HFFc6 (cell line): ENCODE measurements at regions not wholly inside any gene's neighbourhood (a gene's known extent, or its start where the extent isn't known, plus 50 kb on each side); places are given as distances from the start of the nearest gene placed in this dataset.

Source experiments
- DNase-seq: peaks from one replicate; pipeline ENCODE4 v3.0.0-alpha.2; 2018
- H3K27ac Mint-ChIP-seq: 2 replicates; pipeline ENCODE4 v1.8.0; 2020; ENCODE audit warnings: mild to moderate bottlenecking, mixed read lengths
- H3K27me3 Mint-ChIP-seq: 2 replicates; pipeline ENCODE4 v1.8.0; 2021; ENCODE audit warnings: mild to moderate bottlenecking, moderate library complexity, mixed read lengths; ENCODE audit not compliant: insufficient read depth
- H3K36me3 Mint-ChIP-seq: 2 replicates; pipeline ENCODE4 v1.8.0; 2021; ENCODE audit warnings: low read depth, mixed read lengths
- H3K4me1 Mint-ChIP-seq: 2 replicates; pipeline ENCODE4 v1.8.0; 2020; ENCODE audit warnings: low read depth, mixed read lengths
- H3K4me3 Mint-ChIP-seq: 2 replicates; pipeline ENCODE4 v1.8.0; 2020; ENCODE audit warnings: mild to moderate bottlenecking, moderate library complexity, mixed read lengths
- H3K9me3 Mint-ChIP-seq: 2 replicates; pipeline ENCODE4 v1.8.0; 2020; ENCODE audit warnings: mild to moderate bottlenecking, mixed read lengths
- CTCF ChIP-seq: fragments of 200-600 bp; sonication (generic); IDR thresholded peaks from 2 replicates; pipeline ENCODE4 v1.5.0; 2021; ENCODE audit warnings: antibody characterized with exemption, mild to moderate bottlenecking

DNA sequence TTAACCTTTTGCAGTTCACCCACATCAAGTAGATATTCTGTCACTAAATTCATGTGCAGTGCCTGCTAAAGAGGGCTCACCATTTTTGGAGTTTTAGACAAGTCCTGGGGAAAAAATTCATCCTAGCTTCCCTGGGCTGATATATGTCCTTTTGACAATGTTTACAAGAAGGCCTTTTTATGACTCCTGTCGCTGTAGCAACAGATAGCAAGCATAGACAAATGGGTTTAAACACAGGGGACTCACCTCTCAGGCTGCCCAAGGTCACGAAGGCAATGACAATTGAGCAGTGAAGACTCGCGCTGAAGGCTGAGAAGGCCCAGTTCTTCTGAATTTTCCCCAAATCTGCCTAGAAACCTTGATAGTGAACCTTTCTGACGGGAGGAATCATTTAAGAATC lies 150.7 kb upstream of the CPM start:
- Mint-ChIP-seq H3K9me3 (no peaks in the 10 kb centered on the region), H3K4me3 (no peak overlapping the region)

DNA sequence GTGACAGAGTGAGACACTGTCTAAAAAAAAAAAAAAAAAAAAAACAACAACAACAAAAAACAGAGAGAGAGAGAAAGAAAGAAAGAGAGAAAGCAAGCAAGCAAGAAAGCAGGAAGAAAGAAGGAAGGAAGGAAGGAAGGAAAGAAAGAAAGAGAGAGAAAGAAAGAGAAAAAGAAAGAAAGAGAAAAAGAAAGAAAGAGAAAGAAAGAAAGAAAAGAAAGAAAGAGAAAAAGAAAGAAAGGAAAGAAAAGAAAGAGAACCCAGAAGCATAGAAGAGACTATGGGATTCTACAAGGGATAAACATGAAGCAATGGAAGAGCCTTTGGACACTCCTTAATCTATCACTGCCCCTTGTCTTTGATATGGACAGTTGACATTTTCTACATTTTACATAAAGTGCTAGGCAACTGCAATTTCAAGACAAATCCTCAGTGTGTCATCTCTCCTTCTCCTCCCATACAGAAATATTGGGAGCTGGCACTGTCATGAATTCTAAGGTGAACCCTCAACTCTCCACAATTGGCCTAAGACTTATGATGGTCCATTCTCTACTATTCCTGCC lies 151.9 kb upstream of the CPM start:
- Mint-ChIP-seq H3K4me1 (no peaks in the 10 kb centered on the region), H3K36me3 (no peaks in the 10 kb centered on the region), H3K27me3 (peaks cover 34% of the 10 kb centered on the region), H3K27ac (no peak overlapping the region), H3K4me3 (no peak overlapping the region), H3K9me3 (no peaks in the 10 kb centered on the region)
- DNase-seq: no peak
- TF ChIP-seq CTCF: no peak

More for the DNA sequence above, 150.7 kb upstream of the CPM start:
- DNase-seq: no peak
- Mint-ChIP-seq H3K27me3 (peaks cover 31% of the 10 kb centered on the region), H3K4me1 (no peaks in the 10 kb centered on the region), H3K36me3 (no peaks in the 10 kb centered on the region), H3K27ac (no peak overlapping the region)
- no peak for TF ChIP-seq CTCF

DNA sequence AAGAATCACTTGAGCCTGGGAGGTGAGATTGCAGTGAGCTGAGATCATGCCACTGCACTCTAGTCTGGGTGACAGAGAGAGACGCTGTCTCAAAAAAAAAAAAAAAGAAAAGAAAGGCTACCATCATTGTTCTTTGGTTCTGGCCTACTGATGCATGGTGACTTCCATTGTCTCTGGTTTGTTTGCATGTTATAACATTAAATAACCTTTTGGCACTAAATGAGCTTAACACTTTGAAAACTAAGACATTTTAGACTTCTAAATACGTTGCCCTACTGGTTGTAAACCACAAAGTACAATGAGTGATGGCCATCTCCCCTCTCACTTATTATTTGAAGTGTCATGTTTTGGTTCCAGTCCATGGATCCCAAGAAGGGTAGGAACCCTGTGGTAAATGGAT lies 152.9 kb upstream of the CPM start:
- TF ChIP-seq CTCF: no peak
- no peaks in the 10 kb centered on the region for H3K36me3 Mint-ChIP-seq
- no peak overlapping the region for H3K4me3 Mint-ChIP-seq
- no peaks in the 10 kb centered on the region for H3K9me3 Mint-ChIP-seq
- no peak overlapping the region for H3K27ac Mint-ChIP-seq
- DNase-seq: no peak
- no peaks in the 10 kb centered on the region for H3K4me1 Mint-ChIP-seq
- peaks cover 40% of the 10 kb centered on the region for H3K27me3 Mint-ChIP-seq

DNA sequence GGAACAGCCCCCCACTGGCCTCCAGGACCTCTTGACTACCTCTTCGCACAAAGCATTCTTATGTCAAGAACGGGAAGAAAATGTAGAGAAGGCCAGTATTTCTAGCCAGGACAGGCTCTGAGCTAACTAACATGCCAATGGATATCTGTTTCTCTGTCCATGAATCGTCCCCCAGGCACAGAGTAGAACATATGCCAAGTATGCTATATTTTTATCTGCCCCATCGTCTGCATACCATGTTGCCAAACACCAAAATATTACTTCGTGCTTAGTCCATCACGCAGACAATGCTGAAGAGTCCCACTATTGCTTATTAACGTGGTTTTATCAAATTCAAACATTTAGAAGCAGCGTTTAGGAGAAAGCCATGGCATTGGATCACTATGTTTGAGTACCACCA lies 151.4 kb upstream of the CPSF6 start:
- H3K36me3 Mint-ChIP-seq: no peaks in the 10 kb centered on the region
- no peak for TF ChIP-seq CTCF
- H3K27me3 Mint-ChIP-seq: peaks cover 40% of the 10 kb centered on the region
- no peaks in the 10 kb centered on the region for H3K4me1 Mint-ChIP-seq
- DNase-seq: no peak
- no peaks in the 10 kb centered on the region for H3K9me3 Mint-ChIP-seq
- H3K27ac Mint-ChIP-seq: no peak overlapping the region
- H3K4me3 Mint-ChIP-seq: no peak overlapping the region

- no peak overlapping the region for H3K27ac Mint-ChIP-seq
- no peaks in the 10 kb centered on the region for H3K4me1 Mint-ChIP-seq
- no peak for DNase-seq
- H3K4me3 Mint-ChIP-seq: no peak overlapping the region
- no peak for TF ChIP-seq CTCF
- no peaks in the 10 kb centered on the region for H3K36me3 Mint-ChIP-seq
- H3K9me3 Mint-ChIP-seq: no peaks in the 10 kb centered on the region
- peaks cover 25% of the 10 kb centered on the region for H3K27me3 Mint-ChIP-seq
These were observed 148.6 kb upstream of the CPSF6 start for GRCh38 chr12:69090722-69091121.
